DOHH2 (cell line): ENCODE measurements at regions not wholly inside any gene's neighbourhood (a gene's known extent, or its start where the extent isn't known, plus 50 kb on each side); places are given as distances from the start of the nearest gene placed in this dataset.

Experiments used
- H3F3A ChIP-seq: fragments of 200-600 bp; sonication (generic), shearing (Covaris generic); 2 replicates; pipeline ENCODE4 v1.6.0; 2016; ENCODE audit warnings: antibody characterized with exemption, mild to moderate bottlenecking; ENCODE audit not compliant: control insufficient read depth, insufficient read depth
- H3K27ac ChIP-seq: fragments of 200-600 bp; sonication (generic); 2 replicates; pipeline ENCODE4 v1.5.1; 2014; ENCODE audit warnings: low read depth, mild to moderate bottlenecking, low read length, moderate library complexity
- H3K27me3 ChIP-seq: fragments of 200-600 bp; sonication (generic); 2 replicates; pipeline ENCODE4 v1.6.1; 2014; ENCODE audit warnings: mild to moderate bottlenecking, low read length, mixed read lengths; ENCODE audit not compliant: control insufficient read depth
- H3K36me3 ChIP-seq: fragments of 200-600 bp; sonication (generic); 2 replicates; pipeline ENCODE4 v1.6.1; 2014; ENCODE audit warnings: mild to moderate bottlenecking, low read length, moderate library complexity, mixed read lengths; ENCODE audit not compliant: control insufficient read depth
- H3K4me1 ChIP-seq: fragments of 200-600 bp; sonication (generic); 2 replicates; pipeline ENCODE4 v1.6.1; 2014; ENCODE audit warnings: mild to moderate bottlenecking, low read length, mixed read lengths; ENCODE audit not compliant: control insufficient read depth
- H3K4me2 ChIP-seq: fragments of 200-600 bp; sonication (generic); 2 replicates; pipeline ENCODE4 v1.6.0; 2014; ENCODE audit warnings: mild to moderate bottlenecking, low read length, moderate library complexity
- H3K4me3 ChIP-seq: fragments of 200-600 bp; sonication (generic); 2 replicates; pipeline ENCODE4 v1.5.1; 2014; ENCODE audit warnings: mild to moderate bottlenecking, low read length, mixed read lengths
- H3K79me2 ChIP-seq: fragments of 200-600 bp; sonication (generic); 2 replicates; pipeline ENCODE4 v1.6.1; 2014; ENCODE audit warnings: mild to moderate bottlenecking, low read length, mixed read lengths; ENCODE audit not compliant: control insufficient read depth
- H3K9me2 ChIP-seq: fragments of 200-600 bp; sonication (generic); replicated peaks from 2 replicates; pipeline ENCODE4 v1.6.1; 2014; ENCODE audit warnings: mild to moderate bottlenecking, low read length, mixed read lengths; ENCODE audit not compliant: control insufficient read depth
- H3K9me3 ChIP-seq: fragments of 200-600 bp; sonication (generic); 2 replicates; pipeline ENCODE4 v1.6.1; 2014; ENCODE audit warnings: antibody characterized with exemption, low read length, mixed read lengths; ENCODE audit not compliant: control insufficient read depth, insufficient read depth
- H4K20me1 ChIP-seq: fragments of 200-600 bp; sonication (generic); 2 replicates; pipeline ENCODE4 v1.6.0; 2014; ENCODE audit warnings: low read depth, mild to moderate bottlenecking, antibody characterized with exemption, low read length, moderate library complexity; ENCODE audit not compliant: control insufficient read depth, insufficient read depth
- EZH2phosphoT487 ChIP-seq: fragments of 200-600 bp; sonication (generic); IDR thresholded peaks from 2 replicates; pipeline ENCODE4 v1.6.1; 2017; ENCODE audit warnings: borderline replicate concordance, mild to moderate bottlenecking, antibody characterized with exemption, low read length, moderate library complexity, mixed read lengths
- TF ChIP-seq, protein P1 (sequence below): fragments of 200-600 bp; sonication (generic); IDR thresholded peaks from one replicate; pipeline ENCODE4 v1.5.1; 2014; ENCODE audit warnings: antibody characterized with exemption, mild to moderate bottlenecking, low read depth, low read length; ENCODE audit not compliant: poor library complexity, severe bottlenecking

DNA sequence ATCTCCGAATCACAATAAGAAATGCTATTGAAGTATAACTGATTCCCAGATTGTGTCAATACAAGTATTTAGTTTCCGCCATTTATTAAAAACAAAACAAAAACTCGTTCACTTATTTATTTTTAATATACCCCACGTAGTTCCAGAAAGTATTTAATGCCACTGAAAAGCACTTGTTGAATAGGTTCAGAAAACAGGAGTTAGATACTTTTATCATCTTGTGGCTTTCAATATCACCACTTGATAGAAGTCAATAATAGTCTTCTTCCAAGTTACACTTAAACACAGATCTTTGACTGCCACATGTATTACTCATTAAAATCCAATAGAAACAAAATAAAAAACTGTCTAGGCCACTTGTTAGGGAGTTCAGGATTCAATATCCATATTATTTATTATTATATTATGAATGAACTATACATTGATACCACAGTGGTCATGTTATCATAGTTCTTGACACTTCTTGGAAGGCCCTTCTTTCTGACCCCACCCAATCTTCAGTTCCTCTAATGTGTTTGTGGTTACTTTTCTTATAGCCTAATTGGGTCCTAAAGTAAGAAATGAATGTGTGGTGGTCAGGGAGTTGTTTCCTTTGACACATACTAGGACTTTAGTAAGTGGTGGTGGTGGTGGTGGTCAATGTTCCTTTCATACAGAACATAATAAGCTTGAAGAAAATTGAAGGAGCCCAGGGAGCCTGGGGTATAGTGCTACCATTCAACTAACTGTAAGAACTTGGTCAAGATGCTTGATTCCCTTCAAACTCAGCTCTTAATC, 221.3 kb upstream of the ITGA4 start:
- TF ChIP-seq, protein P1, sequence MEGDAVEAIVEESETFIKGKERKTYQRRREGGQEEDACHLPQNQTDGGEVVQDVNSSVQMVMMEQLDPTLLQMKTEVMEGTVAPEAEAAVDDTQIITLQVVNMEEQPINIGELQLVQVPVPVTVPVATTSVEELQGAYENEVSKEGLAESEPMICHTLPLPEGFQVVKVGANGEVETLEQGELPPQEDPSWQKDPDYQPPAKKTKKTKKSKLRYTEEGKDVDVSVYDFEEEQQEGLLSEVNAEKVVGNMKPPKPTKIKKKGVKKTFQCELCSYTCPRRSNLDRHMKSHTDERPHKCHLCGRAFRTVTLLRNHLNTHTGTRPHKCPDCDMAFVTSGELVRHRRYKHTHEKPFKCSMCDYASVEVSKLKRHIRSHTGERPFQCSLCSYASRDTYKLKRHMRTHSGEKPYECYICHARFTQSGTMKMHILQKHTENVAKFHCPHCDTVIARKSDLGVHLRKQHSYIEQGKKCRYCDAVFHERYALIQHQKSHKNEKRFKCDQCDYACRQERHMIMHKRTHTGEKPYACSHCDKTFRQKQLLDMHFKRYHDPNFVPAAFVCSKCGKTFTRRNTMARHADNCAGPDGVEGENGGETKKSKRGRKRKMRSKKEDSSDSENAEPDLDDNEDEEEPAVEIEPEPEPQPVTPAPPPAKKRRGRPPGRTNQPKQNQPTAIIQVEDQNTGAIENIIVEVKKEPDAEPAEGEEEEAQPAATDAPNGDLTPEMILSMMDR, result no peak
- no peak for TF ChIP-seq EZH2phosphoT487

GRCh38 chr2:181239201-181239799, 217.9 kb upstream of the ITGA4 start:
- Histone ChIP-seq H3K4me2 (no peak overlapping the region), H3K4me3 (no peak overlapping the region), H3K4me1 (no peaks in the 10 kb centered on the region), H3K36me3 (no peaks in the 10 kb centered on the region), H3K9me2 (no peaks in the 10 kb centered on the region), H3K27ac (no peak overlapping the region), H3F3A (no peaks in the 10 kb centered on the region), H3K79me2 (no peaks in the 10 kb centered on the region), H3K27me3 (no peaks in the 10 kb centered on the region), H4K20me1 (no peaks in the 10 kb centered on the region), H3K9me3 (no peaks in the 10 kb centered on the region)
- TF ChIP-seq EZH2phosphoT487, result no peak
- TF ChIP-seq, protein P1, result peak; percentile 56

More for the DNA sequence above, 221.3 kb upstream of the ITGA4 start:
- no peaks in the 10 kb centered on the region for H3K9me3 ChIP-seq
- H3K27me3 ChIP-seq, result no peaks in the 10 kb centered on the region
- H3K27ac ChIP-seq, result no peak overlapping the region
- H3K4me2 ChIP-seq, result no peak overlapping the region
- H4K20me1 ChIP-seq, result no peaks in the 10 kb centered on the region
- no peaks in the 10 kb centered on the region for H3K79me2 ChIP-seq
- no peak overlapping the region for H3K4me3 ChIP-seq
- no peaks in the 10 kb centered on the region for H3K36me3 ChIP-seq
- H3K9me2 ChIP-seq, result no peaks in the 10 kb centered on the region
- no peaks in the 10 kb centered on the region for H3K4me1 ChIP-seq
- no peaks in the 10 kb centered on the region for H3F3A ChIP-seq

GRCh38 chr2:181240844-181241243, 216.3 kb upstream of the ITGA4 start:
- H3F3A ChIP-seq, result no peaks in the 10 kb centered on the region
- no peaks in the 10 kb centered on the region for H3K36me3 ChIP-seq
- no peaks in the 10 kb centered on the region for H3K4me1 ChIP-seq
- no peaks in the 10 kb centered on the region for H3K9me2 ChIP-seq
- no peaks in the 10 kb centered on the region for H3K9me3 ChIP-seq
- H3K27ac ChIP-seq, result no peak overlapping the region
- H3K4me2 ChIP-seq, result no peak overlapping the region
- TF ChIP-seq, protein P1, result no peak
- no peak for TF ChIP-seq EZH2phosphoT487
- no peaks in the 10 kb centered on the region for H4K20me1 ChIP-seq
- H3K4me3 ChIP-seq, result no peak overlapping the region
- H3K79me2 ChIP-seq, result no peaks in the 10 kb centered on the region
- no peaks in the 10 kb centered on the region for H3K27me3 ChIP-seq
